ENCODE measurements at regions not wholly inside any gene's neighbourhood (a gene's known extent, or its start where the extent isn't known, plus 50 kb on each side); places are given as distances from the start of the nearest gene placed in this dataset.

- TF ChIP-seq, protein P1, sequence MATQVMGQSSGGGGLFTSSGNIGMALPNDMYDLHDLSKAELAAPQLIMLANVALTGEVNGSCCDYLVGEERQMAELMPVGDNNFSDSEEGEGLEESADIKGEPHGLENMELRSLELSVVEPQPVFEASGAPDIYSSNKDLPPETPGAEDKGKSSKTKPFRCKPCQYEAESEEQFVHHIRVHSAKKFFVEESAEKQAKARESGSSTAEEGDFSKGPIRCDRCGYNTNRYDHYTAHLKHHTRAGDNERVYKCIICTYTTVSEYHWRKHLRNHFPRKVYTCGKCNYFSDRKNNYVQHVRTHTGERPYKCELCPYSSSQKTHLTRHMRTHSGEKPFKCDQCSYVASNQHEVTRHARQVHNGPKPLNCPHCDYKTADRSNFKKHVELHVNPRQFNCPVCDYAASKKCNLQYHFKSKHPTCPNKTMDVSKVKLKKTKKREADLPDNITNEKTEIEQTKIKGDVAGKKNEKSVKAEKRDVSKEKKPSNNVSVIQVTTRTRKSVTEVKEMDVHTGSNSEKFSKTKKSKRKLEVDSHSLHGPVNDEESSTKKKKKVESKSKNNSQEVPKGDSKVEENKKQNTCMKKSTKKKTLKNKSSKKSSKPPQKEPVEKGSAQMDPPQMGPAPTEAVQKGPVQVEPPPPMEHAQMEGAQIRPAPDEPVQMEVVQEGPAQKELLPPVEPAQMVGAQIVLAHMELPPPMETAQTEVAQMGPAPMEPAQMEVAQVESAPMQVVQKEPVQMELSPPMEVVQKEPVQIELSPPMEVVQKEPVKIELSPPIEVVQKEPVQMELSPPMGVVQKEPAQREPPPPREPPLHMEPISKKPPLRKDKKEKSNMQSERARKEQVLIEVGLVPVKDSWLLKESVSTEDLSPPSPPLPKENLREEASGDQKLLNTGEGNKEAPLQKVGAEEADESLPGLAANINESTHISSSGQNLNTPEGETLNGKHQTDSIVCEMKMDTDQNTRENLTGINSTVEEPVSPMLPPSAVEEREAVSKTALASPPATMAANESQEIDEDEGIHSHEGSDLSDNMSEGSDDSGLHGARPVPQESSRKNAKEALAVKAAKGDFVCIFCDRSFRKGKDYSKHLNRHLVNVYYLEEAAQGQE (IDR thresholded peaks at IDR 0.05; ENCODE audit: borderline replicate concordance), result no peak
- TF ChIP-seq, protein P1 (CRISPR knock-in tag; IDR thresholded peaks at IDR 0.05; ENCODE audit: low read depth), result no peak
- TF ChIP-seq, protein P2, sequence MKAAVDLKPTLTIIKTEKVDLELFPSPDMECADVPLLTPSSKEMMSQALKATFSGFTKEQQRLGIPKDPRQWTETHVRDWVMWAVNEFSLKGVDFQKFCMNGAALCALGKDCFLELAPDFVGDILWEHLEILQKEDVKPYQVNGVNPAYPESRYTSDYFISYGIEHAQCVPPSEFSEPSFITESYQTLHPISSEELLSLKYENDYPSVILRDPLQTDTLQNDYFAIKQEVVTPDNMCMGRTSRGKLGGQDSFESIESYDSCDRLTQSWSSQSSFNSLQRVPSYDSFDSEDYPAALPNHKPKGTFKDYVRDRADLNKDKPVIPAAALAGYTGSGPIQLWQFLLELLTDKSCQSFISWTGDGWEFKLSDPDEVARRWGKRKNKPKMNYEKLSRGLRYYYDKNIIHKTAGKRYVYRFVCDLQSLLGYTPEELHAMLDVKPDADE (conservative IDR thresholded peaks at IDR 0.05; ENCODE audit: control insufficient read depth, low read depth, low read length), result no peak
- TF ChIP-seq PHF20 (IDR thresholded peaks at IDR 0.05; ENCODE audit: partially characterized antibody) (no peak), ID3 (CRISPR knock-in tag; IDR thresholded peaks at IDR 0.05) (no peak), ID3 (tag; IDR thresholded peaks at IDR 0.05) (no peak), NFXL1 (CRISPR knock-in tag; IDR thresholded peaks at IDR 0.05) (no peak), RUNX1 (IDR thresholded peaks at IDR 0.05; ENCODE audit: low read depth) (no peak), ZNF280B (CRISPR knock-in tag; IDR thresholded peaks at IDR 0.05) (no peak), SMARCC2 (IDR thresholded peaks at IDR 0.05; ENCODE audit: low read depth) (peak; percentile 55; the same call in 1 of the 2 replicates), ZZZ3 (IDR thresholded peaks at IDR 0.05) (no peak), HDAC1 (IDR thresholded peaks at IDR 0.05) (peak in 1 of 2 experiments; percentile 48; a peak in 1 of 4 replicates)
- TF ChIP-seq, protein P3, sequence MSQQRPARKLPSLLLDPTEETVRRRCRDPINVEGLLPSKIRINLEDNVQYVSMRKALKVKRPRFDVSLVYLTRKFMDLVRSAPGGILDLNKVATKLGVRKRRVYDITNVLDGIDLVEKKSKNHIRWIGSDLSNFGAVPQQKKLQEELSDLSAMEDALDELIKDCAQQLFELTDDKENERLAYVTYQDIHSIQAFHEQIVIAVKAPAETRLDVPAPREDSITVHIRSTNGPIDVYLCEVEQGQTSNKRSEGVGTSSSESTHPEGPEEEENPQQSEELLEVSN (IDR thresholded peaks at IDR 0.05; ENCODE audit: borderline replicate concordance in 1 of 2, extremely low read depth in 1 of 2, insufficient read depth in 1 of 2, insufficient read length in 1 of 2, low read depth in 1 of 2, low read length in 1 of 2, poor library complexity in 1 of 2, severe bottlenecking in 1 of 2), result no peak
Measured at GRCh38 chr6:157763129-157763903, 59.7 kb upstream of the SNX9 start (continued).

Measured in K562 (cell line).